ENCODE measurements at regions not wholly inside any gene's neighbourhood (a gene's known extent, or its start where the extent isn't known, plus 50 kb on each side); places are given as distances from the start of the nearest gene placed in this dataset.

DNA sequence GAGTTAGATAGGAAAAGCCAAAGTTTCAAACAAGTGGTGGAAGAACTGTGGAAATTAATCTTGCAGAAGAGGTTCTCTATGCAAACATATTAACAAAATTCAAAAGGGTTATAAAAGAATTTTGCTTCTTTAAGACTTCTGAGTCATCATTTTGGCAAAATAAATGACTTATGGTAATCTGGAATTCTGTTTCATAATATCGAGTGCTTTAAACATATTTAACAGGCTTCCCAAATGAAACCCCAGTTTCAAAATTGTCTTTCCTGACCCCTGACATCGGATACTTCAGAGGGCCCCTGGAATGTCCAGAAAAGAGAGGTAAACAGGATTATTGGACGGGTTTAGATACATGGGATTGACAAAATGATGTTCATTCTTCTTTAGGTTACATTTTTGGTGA, 444.6 kb downstream of the HTR7 start:
- TF ChIP-seq, protein P1, sequence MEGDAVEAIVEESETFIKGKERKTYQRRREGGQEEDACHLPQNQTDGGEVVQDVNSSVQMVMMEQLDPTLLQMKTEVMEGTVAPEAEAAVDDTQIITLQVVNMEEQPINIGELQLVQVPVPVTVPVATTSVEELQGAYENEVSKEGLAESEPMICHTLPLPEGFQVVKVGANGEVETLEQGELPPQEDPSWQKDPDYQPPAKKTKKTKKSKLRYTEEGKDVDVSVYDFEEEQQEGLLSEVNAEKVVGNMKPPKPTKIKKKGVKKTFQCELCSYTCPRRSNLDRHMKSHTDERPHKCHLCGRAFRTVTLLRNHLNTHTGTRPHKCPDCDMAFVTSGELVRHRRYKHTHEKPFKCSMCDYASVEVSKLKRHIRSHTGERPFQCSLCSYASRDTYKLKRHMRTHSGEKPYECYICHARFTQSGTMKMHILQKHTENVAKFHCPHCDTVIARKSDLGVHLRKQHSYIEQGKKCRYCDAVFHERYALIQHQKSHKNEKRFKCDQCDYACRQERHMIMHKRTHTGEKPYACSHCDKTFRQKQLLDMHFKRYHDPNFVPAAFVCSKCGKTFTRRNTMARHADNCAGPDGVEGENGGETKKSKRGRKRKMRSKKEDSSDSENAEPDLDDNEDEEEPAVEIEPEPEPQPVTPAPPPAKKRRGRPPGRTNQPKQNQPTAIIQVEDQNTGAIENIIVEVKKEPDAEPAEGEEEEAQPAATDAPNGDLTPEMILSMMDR (IDR thresholded peaks at IDR 0.05) = no peak
- no peak for TF ChIP-seq POLR2A (IDR thresholded peaks at IDR 0.05)

Measured in heart left ventricle (tissue), 13 donors.